Tibial nerve (tissue), 4 donors: ENCODE measurements at regions not wholly inside any gene's neighbourhood (a gene's known extent, or its start where the extent isn't known, plus 50 kb on each side); places are given as distances from the start of the nearest gene placed in this dataset.

Source experiments
- DNase-seq, 2 donors: peaks; one replicate each; pipeline ENCODE4 v3.0.0-alpha.2; 2019; ENCODE audit warnings: low spot score in 2 of 2
- H3K27ac ChIP-seq, 4 donors: fragments of 200-600 bp; sonication (generic) in 3 of 4; one replicate each; pipeline ENCODE4 v1.5.1; 2017 to 2019; ENCODE audit warnings: mild to moderate bottlenecking in 1 of 4
- H3K27me3 ChIP-seq, 2 donors: fragments of 200-600 bp; sonication (generic) in 1 of 2; one replicate each; pipeline versions ENCODE4 v1.5.1 to v1.6.0; 2017 to 2019
- H3K36me3 ChIP-seq, 3 donors: fragments of 200-600 bp; sonication (generic); one replicate each; pipeline ENCODE4 v1.5.1; 2018 to 2019
- H3K4me1 ChIP-seq, 4 donors: fragments of 200-600 bp; sonication (generic) in 3 of 4; one replicate each; pipeline ENCODE4 v1.5.1; 2017 to 2019
- H3K4me3 ChIP-seq, 4 donors: fragments of 200-600 bp; sonication (generic) in 3 of 4; one replicate each; pipeline ENCODE4 v1.5.1; 2017 to 2019; ENCODE audit warnings: mild to moderate bottlenecking in 1 of 4, moderate library complexity in 1 of 4
- H3K9me3 ChIP-seq, 4 donors: fragments of 200-600 bp; sonication (generic) in 3 of 4; one replicate each; pipeline ENCODE4 v1.5.1; 2017 to 2019
- EP300 ChIP-seq, 2 donors: sonication (generic); formaldehyde crosslinking; IDR thresholded peaks; one replicate each; pipeline ENCODE4 v1.6.1; 2017; ENCODE audit warnings: antibody characterized with exemption in 2 of 2, mild to moderate bottlenecking in 1 of 2
- POLR2A ChIP-seq, 2 donors: fragments of 450-650 bp; IDR thresholded peaks; one replicate each; pipeline ENCODE4 v1.6.1; 2017; ENCODE audit warnings: antibody characterized with exemption in 2 of 2, mild to moderate bottlenecking in 2 of 2, moderate library complexity in 2 of 2
- WGBS, 2 donors: methylation state at CpG; one replicate each; pipeline ENCODE4 v1.1.5; 2018; 5-methylcytosine and 5-hydroxymethylcytosine counted together
- TF ChIP-seq, protein P1 (sequence below), 5 experiments: fragments of 200-600 bp in 3 of 5; fragments of 450-650 bp in 2 of 5; sonication (generic) in 3 of 5; IDR thresholded peaks; one replicate each; pipeline ENCODE4 v1.5.1; 2016 to 2019; ENCODE audit warnings: antibody characterized with exemption in 5 of 5, mild to moderate bottlenecking in 3 of 5, moderate library complexity in 2 of 5

DNA sequence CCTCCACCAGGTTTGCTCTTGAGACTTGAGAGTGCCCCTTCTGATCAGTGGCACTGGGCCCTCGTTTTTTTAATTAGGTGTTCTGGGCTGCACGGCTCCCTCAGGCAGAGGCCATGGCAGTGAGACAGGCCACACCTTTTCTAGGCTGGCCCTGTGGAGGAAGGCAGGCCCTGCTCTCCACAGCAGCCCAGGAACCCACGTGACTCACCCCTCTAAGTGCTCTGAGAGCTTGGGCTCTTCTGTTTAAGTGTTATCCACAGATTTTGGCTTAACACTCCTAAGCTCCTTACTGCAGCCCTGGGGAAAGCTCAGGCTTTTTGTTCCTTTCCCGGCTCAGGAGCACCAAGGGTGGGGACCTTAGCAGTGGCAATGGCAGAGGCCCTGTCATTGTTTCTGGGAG is 463.2 kb upstream of the GBE1 start:
- Histone ChIP-seq H3K27me3 (no peaks in the 10 kb centered on the region), H3K27ac (no peak overlapping the region), H3K36me3 (no peaks in the 10 kb centered on the region), H3K4me1 (no peaks in the 10 kb centered on the region), H3K4me3 (no peak overlapping the region), H3K9me3 (peaks cover 0 to 22% (median 0%) of the 10 kb centered on the region in 4 donors)
- WGBS, 2 donors = 86 to 94% methylated on average over 4 of the region's 4 CpGs
- DNase-seq = no peak
- TF ChIP-seq POLR2A (IDR thresholded peaks at IDR 0.05) (no peak), EP300 (IDR thresholded peaks at IDR 0.05) (no peak)
- TF ChIP-seq, protein P1, sequence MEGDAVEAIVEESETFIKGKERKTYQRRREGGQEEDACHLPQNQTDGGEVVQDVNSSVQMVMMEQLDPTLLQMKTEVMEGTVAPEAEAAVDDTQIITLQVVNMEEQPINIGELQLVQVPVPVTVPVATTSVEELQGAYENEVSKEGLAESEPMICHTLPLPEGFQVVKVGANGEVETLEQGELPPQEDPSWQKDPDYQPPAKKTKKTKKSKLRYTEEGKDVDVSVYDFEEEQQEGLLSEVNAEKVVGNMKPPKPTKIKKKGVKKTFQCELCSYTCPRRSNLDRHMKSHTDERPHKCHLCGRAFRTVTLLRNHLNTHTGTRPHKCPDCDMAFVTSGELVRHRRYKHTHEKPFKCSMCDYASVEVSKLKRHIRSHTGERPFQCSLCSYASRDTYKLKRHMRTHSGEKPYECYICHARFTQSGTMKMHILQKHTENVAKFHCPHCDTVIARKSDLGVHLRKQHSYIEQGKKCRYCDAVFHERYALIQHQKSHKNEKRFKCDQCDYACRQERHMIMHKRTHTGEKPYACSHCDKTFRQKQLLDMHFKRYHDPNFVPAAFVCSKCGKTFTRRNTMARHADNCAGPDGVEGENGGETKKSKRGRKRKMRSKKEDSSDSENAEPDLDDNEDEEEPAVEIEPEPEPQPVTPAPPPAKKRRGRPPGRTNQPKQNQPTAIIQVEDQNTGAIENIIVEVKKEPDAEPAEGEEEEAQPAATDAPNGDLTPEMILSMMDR (IDR thresholded peaks at IDR 0.05) = no peak

DNA sequence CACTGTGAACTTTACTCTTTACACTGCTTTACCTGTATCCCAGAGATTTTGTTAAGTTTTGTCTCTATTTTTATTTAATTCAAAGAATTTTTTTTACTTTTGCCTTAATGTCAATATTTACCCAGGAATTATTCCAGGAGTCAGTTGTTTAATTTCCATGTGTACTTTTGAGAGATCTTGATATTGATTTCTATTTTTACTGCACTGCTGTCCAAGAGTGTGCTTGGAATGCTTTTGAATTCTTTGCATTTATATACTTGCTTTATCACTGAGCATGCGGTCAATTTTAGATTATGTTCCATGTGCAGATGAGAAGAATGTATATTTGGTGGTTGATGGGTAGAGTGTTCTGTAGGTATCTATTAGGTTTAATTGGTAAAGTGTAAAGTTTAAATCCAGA is 461.0 kb upstream of the GBE1 start:
- Histone ChIP-seq H3K4me1 (no peaks in the 10 kb centered on the region), H3K9me3 (peaks cover 0 to 22% (median 0%) of the 10 kb centered on the region in 4 donors), H3K27ac (no peak overlapping the region), H3K4me3 (no peak overlapping the region), H3K36me3 (no peaks in the 10 kb centered on the region), H3K27me3 (no peaks in the 10 kb centered on the region)
- WGBS, 2 donors = 87 to 90% methylated on average over 1 of the region's 1 CpG
- no peak for DNase-seq
- TF ChIP-seq, protein P1 (IDR thresholded peaks at IDR 0.05) = no peak
- TF ChIP-seq POLR2A (IDR thresholded peaks at IDR 0.05) = no peak
- TF ChIP-seq EP300 (IDR thresholded peaks at IDR 0.05) = no peak

DNA sequence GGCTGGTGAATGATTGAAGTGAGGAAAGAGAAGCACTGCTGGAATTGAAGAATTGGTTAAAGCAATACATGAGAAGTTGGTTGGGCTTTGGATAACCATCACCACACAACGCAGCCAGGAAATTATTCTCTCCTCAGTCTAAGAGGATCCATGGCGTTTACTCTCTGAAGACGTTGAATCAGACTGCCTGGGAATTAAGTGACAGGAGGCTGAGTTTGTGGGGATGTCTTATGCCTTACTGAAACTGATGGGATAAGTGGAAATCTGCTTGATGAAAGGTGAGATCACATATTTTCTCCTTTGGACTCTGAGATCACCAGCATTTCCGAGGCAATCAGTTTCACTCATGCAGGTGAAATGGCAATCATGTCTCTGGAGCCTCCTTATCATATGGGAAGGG is 456.1 kb upstream of the GBE1 start:
- no peaks in the 10 kb centered on the region for H3K36me3 ChIP-seq
- no peak overlapping the region for H3K27ac ChIP-seq
- no peak overlapping the region for H3K4me3 ChIP-seq
- no peak for DNase-seq
- H3K4me1 ChIP-seq = no peaks in the 10 kb centered on the region
- TF ChIP-seq POLR2A (IDR thresholded peaks at IDR 0.05) = no peak
- TF ChIP-seq, protein P1 (IDR thresholded peaks at IDR 0.05) = no peak
- no peak for TF ChIP-seq EP300 (IDR thresholded peaks at IDR 0.05)
- no peaks in the 10 kb centered on the region for H3K27me3 ChIP-seq
- H3K9me3 ChIP-seq = no peaks in the 10 kb centered on the region
- 85 to 91% methylated on average over 4 of the region's 4 CpGs for WGBS, 2 donors

DNA sequence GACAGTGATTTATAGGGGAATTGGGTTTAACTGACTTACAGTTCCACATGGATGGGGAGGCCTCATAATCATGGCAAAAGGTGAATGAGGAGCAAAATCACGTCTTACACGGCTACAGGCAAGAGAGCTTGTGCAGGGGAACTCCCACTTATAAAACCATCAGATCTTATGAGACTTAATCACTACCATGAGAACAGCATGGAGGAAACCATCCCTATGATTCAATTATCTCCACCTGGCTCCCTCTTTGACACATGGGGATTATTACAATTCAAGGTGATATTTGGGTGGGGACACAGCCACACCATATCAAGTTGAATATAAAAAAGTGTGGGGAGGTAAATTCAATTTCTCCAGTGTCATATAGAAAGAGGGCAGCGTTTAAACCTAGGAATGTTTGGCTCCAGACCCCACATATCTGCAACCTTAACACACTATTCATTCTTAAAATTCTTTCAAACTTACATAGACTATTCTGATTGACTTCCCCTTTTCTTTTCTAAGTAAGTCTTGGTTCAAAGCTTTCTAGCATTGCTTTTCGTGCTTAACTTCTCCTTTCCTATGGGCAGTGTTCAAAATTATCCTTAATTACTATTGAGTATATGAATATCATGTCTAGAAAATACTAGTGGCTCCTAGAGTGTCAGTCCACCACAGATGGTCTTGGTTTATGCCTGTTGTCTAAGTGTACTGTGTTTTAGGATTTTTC is 446.7 kb upstream of the GBE1 start:
- Histone ChIP-seq H3K4me1 (no peaks in the 10 kb centered on the region), H3K27ac (no peak overlapping the region), H3K9me3 (no peaks in the 10 kb centered on the region), H3K36me3 (no peaks in the 10 kb centered on the region), H3K4me3 (no peak overlapping the region), H3K27me3 (no peaks in the 10 kb centered on the region)
- no peak for DNase-seq
- TF ChIP-seq POLR2A (IDR thresholded peaks at IDR 0.05) (no peak), EP300 (IDR thresholded peaks at IDR 0.05) (no peak)
- TF ChIP-seq, protein P1 (IDR thresholded peaks at IDR 0.05) = no peak
- WGBS, 2 donors = 58 to 60% methylated on average over 4 of the region's 4 CpGs

DNA sequence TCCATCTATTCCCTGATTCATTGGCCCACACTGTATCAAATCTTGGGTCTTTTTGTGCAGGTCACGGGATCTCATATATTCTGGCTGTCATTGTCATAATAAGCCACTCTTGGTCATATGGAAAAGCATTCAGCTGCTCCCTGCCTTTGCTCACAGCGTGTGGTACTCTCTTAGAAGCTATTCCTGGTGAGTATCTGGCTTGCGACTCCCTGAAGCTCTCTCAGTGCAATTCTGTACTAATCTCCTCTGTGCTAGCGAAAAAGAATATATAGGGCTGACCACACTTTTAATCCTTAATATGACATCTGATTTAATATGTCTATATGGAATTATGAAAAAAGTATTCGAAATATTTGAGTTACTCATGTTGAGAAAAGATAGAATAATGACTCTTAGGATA is 440.8 kb upstream of the GBE1 start:
- Histone ChIP-seq H3K9me3 (no peaks in the 10 kb centered on the region), H3K4me1 (no peaks in the 10 kb centered on the region), H3K27me3 (no peaks in the 10 kb centered on the region), H3K36me3 (no peaks in the 10 kb centered on the region), H3K27ac (no peak overlapping the region), H3K4me3 (no peak overlapping the region)
- no peak for DNase-seq
- WGBS, 2 donors = 69 to 81% methylated on average over 5 of the region's 5 CpGs
- no peak for TF ChIP-seq POLR2A (IDR thresholded peaks at IDR 0.05)
- no peak for TF ChIP-seq EP300 (IDR thresholded peaks at IDR 0.05)
- TF ChIP-seq, protein P1 (IDR thresholded peaks at IDR 0.05) = no peak
